GM19239 (cell line): ENCODE measurements at regions not wholly inside any gene's neighbourhood (a gene's known extent, or its start where the extent isn't known, plus 50 kb on each side); places are given as distances from the start of the nearest gene placed in this dataset.

Experiments used
- DNase-seq: peaks from one replicate; pipeline ENCODE4 v3.0.0; 2011; ENCODE audit warnings: low spot score; ENCODE audit not compliant: insufficient read length
- FAIRE-seq: peaks from 2 replicates; lab custom pipeline; 2011; peaks lifted over from hg19 to GRCh38; lab: Jason Lieb, UNC

- FAIRE-seq (no peak), DNase-seq (no peak)
These were observed 215.0 kb upstream of the POU3F1 start for GRCh38 chr1:38261574-38261973.

- no peak for DNase-seq
- no peak for FAIRE-seq
These were observed 211.6 kb upstream of the POU3F1 start for GRCh38 chr1:38258085-38258627.

DNA sequence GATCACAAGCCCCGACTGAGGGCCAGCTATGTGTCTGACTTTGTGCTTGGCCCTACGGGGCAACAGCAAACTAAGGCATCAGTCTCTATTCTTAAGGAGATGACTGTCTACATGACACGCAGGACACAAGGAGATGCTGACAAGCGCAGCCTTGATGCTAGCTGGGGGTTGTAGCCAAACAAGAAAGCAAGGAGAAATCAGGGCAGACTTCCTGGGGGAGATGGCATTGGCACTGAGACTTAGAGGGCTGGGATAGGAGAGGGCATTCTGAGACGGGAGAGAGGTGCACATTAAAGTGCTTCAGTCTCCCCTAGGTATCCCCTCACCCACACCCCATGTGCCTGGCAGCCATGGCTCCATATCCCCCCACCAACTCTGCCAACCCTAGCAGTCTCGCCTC is 210.8 kb upstream of the POU3F1 start:
- DNase-seq (no peak), FAIRE-seq (no peak)

DNA sequence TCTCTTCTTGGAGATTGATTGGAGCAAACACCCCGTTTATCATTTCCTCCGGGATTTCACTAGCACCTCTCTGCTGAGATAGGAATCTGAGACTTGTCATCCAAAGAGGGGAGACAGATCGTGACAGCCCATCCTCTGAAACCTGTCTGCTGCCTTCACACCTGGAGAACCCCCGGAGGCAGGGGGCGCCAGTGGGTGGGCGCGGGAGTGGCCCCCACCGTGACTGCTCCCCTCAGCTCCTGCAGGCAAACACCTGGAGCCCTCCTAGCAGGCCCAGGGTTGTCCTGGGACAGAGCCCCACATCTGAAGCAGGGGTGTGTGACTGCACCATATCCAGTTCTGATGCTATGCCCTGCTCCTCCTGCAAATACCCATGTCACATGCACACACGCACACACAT is 209.5 kb upstream of the POU3F1 start:
- DNase-seq (no peak), FAIRE-seq (no peak)

DNA sequence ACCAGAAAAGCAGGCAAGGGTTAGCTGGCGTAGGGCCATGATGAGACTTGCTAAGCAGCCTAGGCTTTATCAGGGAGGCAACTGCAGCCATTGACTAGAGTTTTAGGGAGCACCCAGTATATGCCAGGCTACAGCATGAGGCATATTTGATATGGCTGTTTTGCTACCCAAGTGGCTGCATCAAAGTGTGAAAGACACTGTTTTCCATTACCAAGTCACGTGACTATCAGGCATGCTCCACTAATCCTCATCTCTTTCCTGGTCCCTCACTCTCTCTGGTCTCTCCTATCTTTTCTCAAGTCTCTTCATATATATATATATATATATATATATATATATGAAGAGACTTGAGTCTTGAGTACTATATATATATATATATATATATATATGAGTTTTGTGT is 206.7 kb upstream of the POU3F1 start:
- DNase-seq (no peak), FAIRE-seq (no peak)

- FAIRE-seq (no peak), DNase-seq (no peak)
These were observed 203.8 kb upstream of the POU3F1 start for GRCh38 chr1:38250356-38250755.

- FAIRE-seq (no peak), DNase-seq (no peak)
These were observed 202.4 kb upstream of the POU3F1 start for GRCh38 chr1:38249001-38249400.

DNA sequence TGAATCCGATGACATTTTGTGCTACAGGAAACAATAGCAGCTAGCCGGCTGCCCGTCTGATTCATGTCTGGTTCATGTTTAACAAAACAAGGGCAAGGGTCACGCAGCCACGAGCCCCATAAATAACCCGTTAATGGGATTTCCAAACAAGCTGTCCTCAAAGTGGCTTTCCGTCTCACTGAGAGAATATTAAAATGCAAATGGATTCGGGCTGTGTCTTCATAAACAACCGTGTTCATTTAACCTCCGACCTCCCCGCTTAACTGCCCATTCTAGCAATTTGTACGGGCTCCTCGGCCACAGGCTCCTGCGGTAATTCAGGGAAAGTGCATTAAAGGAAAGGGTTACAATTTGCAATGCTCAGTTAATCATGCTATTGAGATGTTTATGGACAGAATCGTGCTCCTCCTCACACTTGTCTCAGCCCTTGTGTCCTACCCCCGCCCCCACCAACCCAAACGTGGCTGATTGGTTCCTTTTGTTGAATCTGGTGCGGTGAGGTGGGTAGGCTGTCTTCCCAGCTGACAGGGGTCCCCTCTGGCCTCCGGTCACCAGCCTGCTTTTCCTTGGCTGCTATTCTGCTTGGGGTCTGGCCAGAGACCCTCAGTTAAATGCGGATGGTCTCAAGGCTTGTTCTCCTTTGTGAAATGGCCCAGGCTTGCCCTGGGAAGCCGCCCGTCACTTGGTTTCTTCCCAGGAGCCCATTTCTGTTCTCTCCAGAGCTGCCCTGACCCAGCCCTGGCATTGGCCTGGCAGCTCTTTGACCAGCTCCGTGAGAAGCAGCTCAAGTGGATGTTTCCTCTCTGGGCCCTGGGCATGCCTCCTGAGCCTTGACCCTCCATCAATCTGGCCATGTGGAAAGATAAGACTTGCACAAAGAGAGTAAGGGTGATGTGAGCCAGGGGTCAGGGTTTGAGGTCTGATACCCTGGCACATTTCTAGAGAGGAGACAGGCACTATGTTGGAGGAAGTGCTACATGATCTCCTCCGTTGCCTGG is 200.7 kb upstream of the POU3F1 start:
- no peak for FAIRE-seq
- DNase-seq = no peak

DNA sequence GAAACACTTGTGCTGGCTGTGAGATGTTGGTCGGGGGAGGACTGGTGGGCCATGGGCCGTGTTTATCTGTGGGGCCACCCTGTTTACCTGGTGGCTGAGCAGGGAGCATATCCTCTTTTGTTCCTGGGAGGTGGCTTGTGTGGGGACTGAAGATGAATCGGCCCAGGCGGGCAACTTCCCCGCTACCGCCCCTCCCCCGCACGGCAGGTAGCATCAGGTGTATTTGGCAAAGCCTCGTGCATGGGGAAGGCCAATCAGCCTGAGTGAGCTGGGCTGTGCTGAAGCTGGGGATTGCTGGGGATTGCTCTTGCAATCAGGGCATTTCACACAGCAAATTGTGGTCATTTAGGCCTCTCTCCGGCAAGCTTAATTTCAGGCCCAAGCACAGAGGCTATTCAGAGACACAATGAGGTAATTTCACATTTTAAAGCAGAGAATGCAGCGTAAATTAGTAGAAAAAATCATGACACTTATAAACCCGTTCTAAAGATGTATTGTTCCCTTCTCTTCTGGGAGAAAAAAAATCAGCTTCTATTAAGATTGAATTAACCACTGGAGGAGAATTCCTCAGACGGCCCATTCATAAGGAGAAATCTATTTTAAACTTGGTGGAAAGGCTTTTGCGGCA is 197.7 kb upstream of the POU3F1 start:
- no peak for DNase-seq
- no peak for FAIRE-seq

- FAIRE-seq = no peak
- DNase-seq = no peak
These were observed 196.5 kb upstream of the POU3F1 start for GRCh38 chr1:38243106-38243505.

DNA sequence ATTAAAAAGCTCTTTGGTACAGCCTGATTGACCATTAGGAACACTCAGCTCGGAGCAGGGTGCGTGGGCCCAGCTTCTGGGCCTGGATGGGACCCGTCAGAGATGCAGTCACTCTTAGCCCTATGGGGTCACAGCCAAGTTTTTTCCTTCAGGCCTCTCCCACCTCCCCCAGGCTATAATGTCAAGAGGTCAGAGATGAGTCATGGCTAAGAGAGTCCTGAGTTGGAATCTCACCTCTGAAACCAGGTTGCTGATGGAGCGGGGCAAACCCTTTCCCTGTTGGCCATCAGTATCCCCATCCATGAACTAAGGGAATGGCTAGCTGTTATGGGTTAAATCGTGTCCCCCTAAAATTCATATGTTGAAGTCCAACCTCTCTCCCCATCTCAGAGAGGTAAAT is 195.9 kb upstream of the POU3F1 start:
- FAIRE-seq = no peak
- DNase-seq = no peak

GRCh38 chr1:38241594-38242334 is 195.2 kb upstream of the POU3F1 start:
- no peak for DNase-seq
- FAIRE-seq = no peak

DNA sequence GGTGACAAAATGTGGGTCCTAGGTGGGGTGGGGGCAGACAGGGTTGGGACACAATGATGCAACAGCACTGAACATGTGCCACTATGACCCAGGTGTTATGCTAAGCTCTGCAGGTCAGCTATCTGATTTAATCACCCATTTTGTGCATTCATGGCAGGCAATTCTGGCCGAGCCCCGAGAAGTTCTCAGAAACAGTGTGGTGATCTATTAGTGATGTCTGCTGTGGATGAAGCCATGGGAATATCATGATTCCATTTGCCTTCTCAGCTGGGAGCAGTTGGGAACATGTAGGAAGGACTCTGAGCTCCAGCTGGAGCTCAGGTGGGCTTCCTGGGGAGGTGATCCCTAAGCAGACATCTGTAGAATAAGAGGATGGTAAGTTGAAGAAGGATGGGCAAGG is 194.0 kb upstream of the POU3F1 start:
- DNase-seq = no peak
- FAIRE-seq = no peak

- DNase-seq (no peak), FAIRE-seq (no peak)
These were observed 192.8 kb upstream of the POU3F1 start for GRCh38 chr1:38239258-38239835.

DNA sequence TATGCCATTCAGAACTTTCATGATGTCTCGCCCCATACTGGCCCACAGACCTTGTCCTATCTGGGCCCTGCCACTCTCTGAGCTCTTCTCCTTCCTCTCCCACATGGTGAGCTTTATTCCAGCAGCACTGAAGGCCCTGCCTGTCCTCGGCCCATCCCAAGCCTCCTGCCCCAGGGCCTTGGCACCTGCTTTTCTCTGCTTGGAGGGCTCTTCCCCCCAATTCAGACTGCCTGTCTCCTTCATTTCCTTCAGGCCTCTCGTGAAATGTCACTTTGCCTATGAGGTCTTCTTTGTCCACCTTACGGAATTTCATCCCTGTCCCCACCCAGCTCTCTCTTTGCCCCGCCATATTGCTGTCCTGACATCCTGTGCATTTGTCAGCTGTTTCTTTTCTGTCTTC is 191.7 kb upstream of the POU3F1 start:
- no peak for FAIRE-seq
- DNase-seq = no peak

DNA sequence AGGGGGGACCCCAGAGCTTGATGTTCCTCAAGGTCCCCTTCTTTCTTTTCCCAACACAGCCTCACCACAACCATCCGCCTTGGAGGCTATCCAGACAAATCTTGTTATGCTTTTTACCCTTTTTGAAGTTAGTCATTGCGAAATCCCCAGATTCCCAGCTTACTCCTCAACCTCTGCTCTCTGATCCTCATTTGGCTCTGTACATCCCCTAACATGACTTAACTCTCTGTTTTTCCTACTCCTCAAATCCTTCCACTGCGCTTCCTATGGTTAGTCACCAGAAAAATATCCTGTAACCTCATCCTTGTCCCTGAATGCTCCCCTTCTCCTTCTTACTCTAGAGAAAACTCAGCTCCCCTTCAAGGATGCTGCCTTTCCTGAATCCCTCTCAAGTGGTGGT is 189.1 kb upstream of the POU3F1 start:
- DNase-seq (no peak), FAIRE-seq (no peak)

DNA sequence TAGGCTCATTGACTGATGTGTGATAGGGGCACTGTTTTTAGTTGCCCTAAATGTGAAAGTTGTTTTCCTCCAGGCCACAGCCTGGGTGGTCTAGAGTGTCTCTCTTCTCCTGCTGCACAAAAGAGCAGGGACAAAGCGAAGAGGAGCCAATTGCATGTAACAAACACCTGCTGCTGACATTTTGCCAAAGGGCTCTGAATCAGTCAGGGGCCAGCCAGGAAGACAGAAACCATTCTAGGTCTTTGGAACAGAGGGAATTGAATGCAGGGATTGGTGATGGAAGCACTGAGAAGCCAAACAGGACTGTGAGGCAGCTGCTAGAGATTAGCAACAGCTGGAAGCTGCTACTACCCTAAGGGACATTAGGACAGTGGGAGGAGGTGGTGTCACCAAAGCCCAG is 185.3 kb upstream of the POU3F1 start:
- FAIRE-seq (no peak), DNase-seq (no peak)

DNA sequence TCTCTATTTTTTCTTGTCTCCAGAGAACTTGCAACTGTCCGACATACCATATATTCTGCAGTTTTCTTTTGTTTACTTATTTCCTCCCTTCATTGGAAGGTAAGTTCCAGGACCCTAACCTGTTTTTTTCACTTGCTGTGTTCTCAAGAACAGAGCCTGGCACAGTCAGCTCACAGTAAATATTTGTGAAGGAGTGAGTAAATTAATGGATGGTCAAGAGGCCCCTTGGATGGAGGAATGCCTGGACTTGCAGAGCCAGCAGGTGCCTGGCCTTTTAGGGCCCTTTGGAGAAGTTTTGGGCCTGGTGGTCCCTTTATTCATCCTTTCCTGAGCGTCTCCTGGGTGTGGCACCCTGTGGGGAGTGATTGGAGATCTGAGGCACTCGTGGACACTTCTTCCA is 182.1 kb upstream of the POU3F1 start:
- DNase-seq (no peak), FAIRE-seq (no peak)

DNA sequence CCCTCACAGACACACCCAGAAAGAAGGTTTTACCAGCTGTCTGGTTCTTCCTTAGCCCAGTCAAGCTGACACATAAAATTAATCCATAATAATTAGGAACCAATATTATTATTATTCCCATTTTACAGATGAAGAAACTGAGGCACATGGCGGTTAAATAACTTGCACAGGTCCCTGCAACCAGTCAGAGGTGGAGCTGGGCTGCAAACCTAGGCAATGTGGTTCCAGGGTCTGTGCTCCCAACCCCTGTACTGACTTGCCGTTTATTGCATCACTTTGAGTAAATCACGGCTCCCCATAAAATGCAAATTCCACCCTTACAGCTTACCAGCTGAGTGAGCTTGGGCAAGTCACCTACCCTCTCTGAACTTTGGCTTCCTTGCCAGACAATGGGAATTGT is 179.2 kb upstream of the POU3F1 start:
- DNase-seq (no peak), FAIRE-seq (no peak)

GRCh38 chr1:38223391-38223790 is 176.8 kb upstream of the POU3F1 start:
- DNase-seq = no peak
- no peak for FAIRE-seq
